ENCODE measurements at regions not wholly inside any gene's neighbourhood (a gene's known extent, or its start where the extent isn't known, plus 50 kb on each side); places are given as distances from the start of the nearest gene placed in this dataset.

- no peak for TF ChIP-seq EZH2 (IDR thresholded peaks at IDR 0.05; ENCODE audit: low read length)
- H3K79me2 ChIP-seq (ENCODE audit: control insufficient read depth, insufficient read depth, low read length), result no peaks in the 10 kb centered on the region
- H3K27me3 ChIP-seq (ENCODE audit: control insufficient read depth, extremely low read depth, insufficient read depth, low read length), result no peaks in the 10 kb centered on the region
- dilution Hi-C loops (cut with MboI; ENCODE audit: extremely low pct_ligation_motif_present, low sequenced_read_pairs), result no loop called here
- no peaks in the 10 kb centered on the region for H3K4me1 ChIP-seq (ENCODE audit: control insufficient read depth, extremely low read depth, insufficient read depth, low read length)
- H3K4me2 ChIP-seq (ENCODE audit: control insufficient read depth, extremely low read depth, insufficient read depth, low read depth, low read length), result no peak overlapping the region
- H3K9ac ChIP-seq (ENCODE audit: control insufficient read depth, extremely low read depth, insufficient read depth, low read length), result no peak overlapping the region
- H3K4me3 ChIP-seq (ENCODE audit: control insufficient read depth in 2 of 3, extremely low read depth in 1 of 3, insufficient read depth in 2 of 3, low read depth in 1 of 3, low read length in 3 of 3), result no peak overlapping the region
- FAIRE-seq, result no peak
- H3K36me3 ChIP-seq (ENCODE audit: control insufficient read depth in 2 of 2, extremely low read depth in 1 of 2, insufficient read depth in 2 of 2, low read length in 2 of 2), result no peaks in the 10 kb centered on the region
- DNase-seq (ENCODE audit: low read depth, low spot score), result no peak
- no peaks in the 10 kb centered on the region for H4K20me1 ChIP-seq (ENCODE audit: control insufficient read depth, extremely low read depth, insufficient read depth, low read length)
- H3K9me1 ChIP-seq (ENCODE audit: control insufficient read depth, extremely low read depth, insufficient read depth, low read length), result no peaks in the 10 kb centered on the region
- no peaks in the 10 kb centered on the region for H3K9me3 ChIP-seq (ENCODE audit: control insufficient read depth, low read depth, low read length)
- H3K27ac ChIP-seq (ENCODE audit: control insufficient read depth, insufficient read depth, low read length), result no peak overlapping the region
- no peak overlapping the region for H2AFZ ChIP-seq (ENCODE audit: control insufficient read depth, low read length)
Observed at GRCh38 chr5:167014401-167015056, 1276.9 kb upstream of the WWC1 start.

- H3K27ac ChIP-seq (ENCODE audit: control insufficient read depth, insufficient read depth, low read length), result no peak overlapping the region
- H3K4me2 ChIP-seq (ENCODE audit: control insufficient read depth, extremely low read depth, insufficient read depth, low read depth, low read length), result no peak overlapping the region
- H3K4me1 ChIP-seq (ENCODE audit: control insufficient read depth, extremely low read depth, insufficient read depth, low read length), result no peaks in the 10 kb centered on the region
- dilution Hi-C loops (cut with MboI; ENCODE audit: extremely low pct_ligation_motif_present, low sequenced_read_pairs), result no loop called here
- H4K20me1 ChIP-seq (ENCODE audit: control insufficient read depth, extremely low read depth, insufficient read depth, low read length), result no peaks in the 10 kb centered on the region
- H3K9me1 ChIP-seq (ENCODE audit: control insufficient read depth, extremely low read depth, insufficient read depth, low read length), result no peaks in the 10 kb centered on the region
- no peaks in the 10 kb centered on the region for H3K36me3 ChIP-seq (ENCODE audit: control insufficient read depth in 2 of 2, extremely low read depth in 1 of 2, insufficient read depth in 2 of 2, low read length in 2 of 2)
- no peaks in the 10 kb centered on the region for H3K79me2 ChIP-seq (ENCODE audit: control insufficient read depth, insufficient read depth, low read length)
- H3K9me3 ChIP-seq (ENCODE audit: control insufficient read depth, low read depth, low read length), result no peaks in the 10 kb centered on the region
- TF ChIP-seq EZH2 (IDR thresholded peaks at IDR 0.05; ENCODE audit: low read length) (no peak), CTCF (optimal IDR thresholded peaks at IDR 0.05 in 1 of 3, IDR thresholded peaks at IDR 0.05 in 1 of 3, conservative IDR thresholded peaks at IDR 0.05 in 1 of 3; ENCODE audit: extremely low read depth in 1 of 3, insufficient read depth in 2 of 3, low read length in 3 of 3) (no peak)
- no peaks in the 10 kb centered on the region for H3K27me3 ChIP-seq (ENCODE audit: control insufficient read depth, extremely low read depth, insufficient read depth, low read length)
- H3K4me3 ChIP-seq (ENCODE audit: control insufficient read depth in 2 of 3, extremely low read depth in 1 of 3, insufficient read depth in 2 of 3, low read depth in 1 of 3, low read length in 3 of 3), result no peak overlapping the region
- no peak overlapping the region for H2AFZ ChIP-seq (ENCODE audit: control insufficient read depth, low read length)
- H3K9ac ChIP-seq (ENCODE audit: control insufficient read depth, extremely low read depth, insufficient read depth, low read length), result no peak overlapping the region
- FAIRE-seq (no peak), DNase-seq (ENCODE audit: low read depth, low spot score) (no peak)
Observed at GRCh38 chr5:167020418-167020817, 1271.0 kb upstream of the WWC1 start.

- Histone ChIP-seq H3K4me2 (ENCODE audit: control insufficient read depth, extremely low read depth, insufficient read depth, low read depth, low read length) (no peak overlapping the region), H3K36me3 (ENCODE audit: control insufficient read depth in 2 of 2, extremely low read depth in 1 of 2, insufficient read depth in 2 of 2, low read length in 2 of 2) (no peaks in the 10 kb centered on the region), H3K9ac (ENCODE audit: control insufficient read depth, extremely low read depth, insufficient read depth, low read length) (no peak overlapping the region), H3K9me3 (ENCODE audit: control insufficient read depth, low read depth, low read length) (no peaks in the 10 kb centered on the region), H3K79me2 (ENCODE audit: control insufficient read depth, insufficient read depth, low read length) (no peaks in the 10 kb centered on the region), H4K20me1 (ENCODE audit: control insufficient read depth, extremely low read depth, insufficient read depth, low read length) (no peaks in the 10 kb centered on the region), H3K27ac (ENCODE audit: control insufficient read depth, insufficient read depth, low read length) (no peak overlapping the region), H3K27me3 (ENCODE audit: control insufficient read depth, extremely low read depth, insufficient read depth, low read length) (no peaks in the 10 kb centered on the region), H3K9me1 (ENCODE audit: control insufficient read depth, extremely low read depth, insufficient read depth, low read length) (no peaks in the 10 kb centered on the region), H3K4me1 (ENCODE audit: control insufficient read depth, extremely low read depth, insufficient read depth, low read length) (no peaks in the 10 kb centered on the region), H2AFZ (ENCODE audit: control insufficient read depth, low read length) (no peak overlapping the region), H3K4me3 (ENCODE audit: control insufficient read depth in 2 of 3, extremely low read depth in 1 of 3, insufficient read depth in 2 of 3, low read depth in 1 of 3, low read length in 3 of 3) (no peak overlapping the region)
- no peak for FAIRE-seq
- TF ChIP-seq CTCF (optimal IDR thresholded peaks at IDR 0.05 in 1 of 3, IDR thresholded peaks at IDR 0.05 in 1 of 3, conservative IDR thresholded peaks at IDR 0.05 in 1 of 3; ENCODE audit: extremely low read depth in 1 of 3, insufficient read depth in 2 of 3, low read length in 3 of 3) (no peak), EZH2 (IDR thresholded peaks at IDR 0.05; ENCODE audit: low read length) (no peak)
- no peak for DNase-seq (ENCODE audit: low read depth, low spot score)
- dilution Hi-C loops (cut with MboI; ENCODE audit: extremely low pct_ligation_motif_present, low sequenced_read_pairs), result no loop called here
Observed at GRCh38 chr5:167029488-167029887, 1262.0 kb upstream of the WWC1 start.

All from keratinocyte (primary cell).